ENCODE measurements at regions not wholly inside any gene's neighbourhood (a gene's known extent, or its start where the extent isn't known, plus 50 kb on each side); places are given as distances from the start of the nearest gene placed in this dataset.

DNA sequence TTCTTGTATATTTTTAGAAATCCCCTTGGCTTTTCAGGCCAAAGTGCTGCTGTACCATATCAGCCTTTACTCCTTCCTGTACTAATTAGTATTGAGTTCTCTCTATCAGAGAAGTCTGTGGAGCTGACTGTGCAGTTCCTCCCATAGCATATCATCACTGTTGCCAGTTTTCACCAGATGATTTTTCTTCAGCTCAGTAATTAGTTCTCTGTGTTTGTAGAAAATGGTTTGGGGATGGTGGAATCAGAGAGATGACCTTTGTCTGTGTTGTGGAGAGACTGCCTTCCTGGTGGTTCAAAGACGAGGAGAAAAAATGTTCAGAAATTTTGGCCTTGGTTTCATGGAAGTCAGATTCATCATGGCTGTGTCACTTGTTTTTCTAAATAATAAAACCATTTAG is 227.5 kb upstream of the ACTBL2 start:
- DNase-seq (no peak), ATAC-seq (no peak)
- intact Hi-C loops (cut with DNase I) = no loop called here
- H3K9me3 ChIP-seq = peaks cover 0 to 13% (median 0%) of the 10 kb centered on the region in 11 donors
- H3K27ac ChIP-seq = no peak overlapping the region
- TF ChIP-seq, protein P1, sequence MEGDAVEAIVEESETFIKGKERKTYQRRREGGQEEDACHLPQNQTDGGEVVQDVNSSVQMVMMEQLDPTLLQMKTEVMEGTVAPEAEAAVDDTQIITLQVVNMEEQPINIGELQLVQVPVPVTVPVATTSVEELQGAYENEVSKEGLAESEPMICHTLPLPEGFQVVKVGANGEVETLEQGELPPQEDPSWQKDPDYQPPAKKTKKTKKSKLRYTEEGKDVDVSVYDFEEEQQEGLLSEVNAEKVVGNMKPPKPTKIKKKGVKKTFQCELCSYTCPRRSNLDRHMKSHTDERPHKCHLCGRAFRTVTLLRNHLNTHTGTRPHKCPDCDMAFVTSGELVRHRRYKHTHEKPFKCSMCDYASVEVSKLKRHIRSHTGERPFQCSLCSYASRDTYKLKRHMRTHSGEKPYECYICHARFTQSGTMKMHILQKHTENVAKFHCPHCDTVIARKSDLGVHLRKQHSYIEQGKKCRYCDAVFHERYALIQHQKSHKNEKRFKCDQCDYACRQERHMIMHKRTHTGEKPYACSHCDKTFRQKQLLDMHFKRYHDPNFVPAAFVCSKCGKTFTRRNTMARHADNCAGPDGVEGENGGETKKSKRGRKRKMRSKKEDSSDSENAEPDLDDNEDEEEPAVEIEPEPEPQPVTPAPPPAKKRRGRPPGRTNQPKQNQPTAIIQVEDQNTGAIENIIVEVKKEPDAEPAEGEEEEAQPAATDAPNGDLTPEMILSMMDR (IDR thresholded peaks at IDR 0.05) = no peak
- H3K4me3 ChIP-seq = no peak overlapping the region
- H3K27me3 ChIP-seq = no peaks in the 10 kb centered on the region
- peaks cover 0 to 5% (median 0%) of the 10 kb centered on the region in 9 donors for H3K4me1 ChIP-seq
- H3K36me3 ChIP-seq = no peaks in the 10 kb centered on the region
- WGBS, 2 donors = 51 to 63% methylated on average over 1 of the region's 1 CpG

DNA sequence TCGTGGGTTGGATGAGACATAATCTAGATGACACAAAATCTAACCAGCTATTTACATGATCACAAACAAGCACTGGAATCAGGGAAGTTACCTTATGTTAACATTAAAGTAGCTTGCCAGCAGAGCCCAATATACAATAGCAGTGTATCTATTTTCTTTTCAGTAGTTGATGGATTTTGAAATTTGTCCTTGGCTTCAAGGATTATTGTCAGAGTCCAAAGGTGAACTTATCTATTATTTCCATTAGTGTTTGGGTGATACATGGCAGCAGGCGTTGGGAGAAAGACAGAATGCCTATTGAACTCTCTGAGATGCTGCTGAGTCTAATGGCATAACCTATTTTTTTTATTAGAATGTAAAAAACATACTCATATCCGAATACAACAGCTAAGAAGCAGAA is 223.2 kb upstream of the ACTBL2 start:
- no peak for DNase-seq
- WGBS, 2 donors = 52 to 94% methylated on average over 3 of the region's 3 CpGs
- intact Hi-C loops (cut with DNase I) = no loop called here
- no peak overlapping the region for H3K27ac ChIP-seq
- no peaks in the 10 kb centered on the region for H3K36me3 ChIP-seq
- H3K9me3 ChIP-seq = peaks cover 0 to 18% (median 0%) of the 10 kb centered on the region in 11 donors
- H3K27me3 ChIP-seq = no peaks in the 10 kb centered on the region
- TF ChIP-seq, protein P1 (IDR thresholded peaks at IDR 0.05) = no peak
- H3K4me1 ChIP-seq = no peaks in the 10 kb centered on the region
- ATAC-seq = no peak
- no peak overlapping the region for H3K4me3 ChIP-seq

DNA sequence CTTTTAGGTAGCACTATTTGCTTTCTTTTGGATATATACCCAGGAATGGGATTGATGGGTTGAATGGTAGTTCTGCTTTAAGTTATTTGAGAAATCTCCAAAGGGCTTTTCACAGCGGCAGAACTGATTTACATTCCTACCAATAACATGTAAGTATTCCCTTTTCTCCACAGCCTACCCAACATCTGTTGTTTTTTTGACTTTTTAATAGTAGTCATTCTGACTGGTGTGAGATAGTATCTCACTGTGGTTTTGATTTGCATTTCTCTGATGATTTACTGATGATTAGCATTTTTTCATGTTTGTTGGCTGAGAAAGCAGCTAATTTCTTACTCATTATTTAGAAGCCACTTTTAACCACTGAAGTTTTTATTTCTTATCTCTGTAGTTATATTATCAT is 221.1 kb upstream of the ACTBL2 start:
- ATAC-seq = no peak
- no peak overlapping the region for H3K4me3 ChIP-seq
- TF ChIP-seq, protein P1 (IDR thresholded peaks at IDR 0.05) = no peak
- DNase-seq = no peak
- H3K4me1 ChIP-seq = peaks cover 0 to 10% (median 3%) of the 10 kb centered on the region in 9 donors
- intact Hi-C loops (cut with DNase I) = loop anchor here in 1 of 10 donors (5.0 kb wide), 1 partner anchor 201 kb away; no protein-coding TSS in a partner anchor
- H3K27me3 ChIP-seq = no peaks in the 10 kb centered on the region
- H3K36me3 ChIP-seq = no peaks in the 10 kb centered on the region
- peaks cover 0 to 10% (median 0%) of the 10 kb centered on the region in 11 donors for H3K9me3 ChIP-seq
- no peak overlapping the region for H3K27ac ChIP-seq
- 79 to 85% methylated on average over 1 of the region's 1 CpG for WGBS, 2 donors

DNA sequence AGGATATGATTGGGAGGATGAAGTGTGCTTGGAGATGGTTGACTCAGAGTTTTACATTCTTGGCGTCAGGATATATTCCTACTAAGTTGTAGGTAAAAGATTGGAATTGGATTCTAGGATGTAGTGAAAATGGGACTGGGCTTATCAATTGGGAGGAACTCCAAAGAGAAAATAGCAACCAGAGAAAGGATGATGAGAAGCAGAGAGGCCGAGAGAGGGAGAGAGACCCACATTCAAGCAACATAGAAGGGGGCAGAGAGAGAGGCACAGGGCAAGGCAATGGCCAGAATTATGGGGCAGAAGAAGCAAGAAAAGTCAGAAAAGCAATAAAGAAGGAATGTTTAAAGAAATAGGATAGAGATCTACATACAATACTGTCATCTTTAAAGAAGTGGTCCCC is 217.9 kb upstream of the ACTBL2 start:
- peak in 1 of 2 donors; percentile 32 for DNase-seq
- Histone ChIP-seq H3K27me3 (no peaks in the 10 kb centered on the region), H3K4me3 (no peak overlapping the region), H3K9me3 (peaks cover 0 to 4% (median 0%) of the 10 kb centered on the region in 11 donors), H3K36me3 (no peaks in the 10 kb centered on the region), H3K27ac (peak overlapping the region; percentile 37 to 89 (median 74)), H3K4me1 (peaks cover 5 to 42% (median 26%) of the 10 kb centered on the region in 9 donors)
- TF ChIP-seq, protein P1 (IDR thresholded peaks at IDR 0.05) = peak in 3 of 9 donors; percentile 13 to 30 (median 16)
- intact Hi-C loops (cut with DNase I) = loop anchor here in 2 of 10 donors (2.0 to 5.0 kb wide), 2 partner anchors 38 to 198 kb away; no protein-coding TSS in a partner anchor
- WGBS, 2 donors = 52 to 61% methylated on average over 2 of the region's 2 CpGs
- ATAC-seq = peak; percentile 37 to 84 (median 78)
